Mammary epithelial cell (primary cell): ENCODE measurements at regions not wholly inside any gene's neighbourhood (a gene's known extent, or its start where the extent isn't known, plus 50 kb on each side); places are given as distances from the start of the nearest gene placed in this dataset.

ENCODE experiments used
- EZH2 ChIP-seq: IDR thresholded peaks from 2 replicates; pipeline ENCODE4 v1.6.1; 2012; ENCODE audit warnings: low read length, inconsistent platforms, borderline replicate concordance
- TF ChIP-seq, protein P1 (sequence below), 2 donors: IDR thresholded peaks in 1 of 2; conservative IDR thresholded peaks in 1 of 2; 2 replicates each; pipeline ENCODE4 v1.5.1; 2011 to 2012; ENCODE audit warnings: inconsistent platforms in 2 of 2, low read length in 2 of 2, mild to moderate bottlenecking in 2 of 2, control low read depth in 1 of 2, low read depth in 1 of 2; ENCODE audit not compliant: insufficient read depth in 1 of 2; ENCODE audit errors: extremely low read depth in 1 of 2

DNA sequence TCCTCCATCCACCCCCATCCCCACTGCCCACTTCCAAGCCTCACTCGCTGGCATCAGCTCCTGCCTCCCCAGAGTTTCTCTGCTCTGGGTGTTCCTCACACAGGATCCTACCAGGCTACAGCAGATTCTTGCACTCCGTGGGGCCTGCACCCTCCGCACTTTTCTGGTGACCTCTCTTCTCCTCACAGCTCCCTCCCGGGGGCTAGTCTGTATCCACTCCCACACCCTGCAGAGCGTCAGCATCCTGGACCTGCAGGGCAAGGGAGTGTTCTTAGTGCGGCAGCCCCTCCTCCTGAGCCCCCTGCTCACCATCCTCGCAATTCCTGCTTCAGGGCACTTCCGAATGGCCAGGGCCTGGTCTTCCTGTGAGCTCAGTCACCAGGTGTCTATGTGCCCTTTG is 224.2 kb downstream of the DLL1 start:
- TF ChIP-seq, protein P1, sequence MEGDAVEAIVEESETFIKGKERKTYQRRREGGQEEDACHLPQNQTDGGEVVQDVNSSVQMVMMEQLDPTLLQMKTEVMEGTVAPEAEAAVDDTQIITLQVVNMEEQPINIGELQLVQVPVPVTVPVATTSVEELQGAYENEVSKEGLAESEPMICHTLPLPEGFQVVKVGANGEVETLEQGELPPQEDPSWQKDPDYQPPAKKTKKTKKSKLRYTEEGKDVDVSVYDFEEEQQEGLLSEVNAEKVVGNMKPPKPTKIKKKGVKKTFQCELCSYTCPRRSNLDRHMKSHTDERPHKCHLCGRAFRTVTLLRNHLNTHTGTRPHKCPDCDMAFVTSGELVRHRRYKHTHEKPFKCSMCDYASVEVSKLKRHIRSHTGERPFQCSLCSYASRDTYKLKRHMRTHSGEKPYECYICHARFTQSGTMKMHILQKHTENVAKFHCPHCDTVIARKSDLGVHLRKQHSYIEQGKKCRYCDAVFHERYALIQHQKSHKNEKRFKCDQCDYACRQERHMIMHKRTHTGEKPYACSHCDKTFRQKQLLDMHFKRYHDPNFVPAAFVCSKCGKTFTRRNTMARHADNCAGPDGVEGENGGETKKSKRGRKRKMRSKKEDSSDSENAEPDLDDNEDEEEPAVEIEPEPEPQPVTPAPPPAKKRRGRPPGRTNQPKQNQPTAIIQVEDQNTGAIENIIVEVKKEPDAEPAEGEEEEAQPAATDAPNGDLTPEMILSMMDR (conservative IDR thresholded peaks at IDR 0.05 in 1 of 2, IDR thresholded peaks at IDR 0.05 in 1 of 2; ENCODE audit: extremely low read depth in 1 of 2, insufficient read depth in 1 of 2, low read depth in 1 of 2, low read length in 2 of 2): no peak
- TF ChIP-seq EZH2: no peak
